ENCODE measurements at regions not wholly inside any gene's neighbourhood (a gene's known extent, or its start where the extent isn't known, plus 50 kb on each side); places are given as distances from the start of the nearest gene placed in this dataset.

DNA sequence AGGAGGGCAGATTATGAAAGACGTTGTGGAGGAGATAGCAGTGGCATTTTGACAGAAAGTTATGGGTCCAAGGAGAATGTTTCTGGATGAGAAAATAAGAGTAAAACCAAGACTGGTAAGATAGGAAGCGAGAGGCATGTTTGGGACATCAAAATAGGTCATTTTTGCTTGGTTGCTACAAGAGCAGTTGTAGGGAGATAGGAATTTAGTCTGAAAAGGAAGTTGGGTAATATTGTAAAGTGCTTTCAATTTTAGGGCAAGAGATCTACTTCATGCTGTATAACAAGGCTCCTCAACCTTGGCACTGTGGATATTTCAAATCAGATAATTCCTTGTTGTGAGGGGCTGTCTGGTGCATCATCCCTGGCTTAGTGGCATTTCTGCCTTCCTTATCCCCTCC lies 118.0 kb upstream of the DPH6 start:
- DNase-seq: no peak

DNA sequence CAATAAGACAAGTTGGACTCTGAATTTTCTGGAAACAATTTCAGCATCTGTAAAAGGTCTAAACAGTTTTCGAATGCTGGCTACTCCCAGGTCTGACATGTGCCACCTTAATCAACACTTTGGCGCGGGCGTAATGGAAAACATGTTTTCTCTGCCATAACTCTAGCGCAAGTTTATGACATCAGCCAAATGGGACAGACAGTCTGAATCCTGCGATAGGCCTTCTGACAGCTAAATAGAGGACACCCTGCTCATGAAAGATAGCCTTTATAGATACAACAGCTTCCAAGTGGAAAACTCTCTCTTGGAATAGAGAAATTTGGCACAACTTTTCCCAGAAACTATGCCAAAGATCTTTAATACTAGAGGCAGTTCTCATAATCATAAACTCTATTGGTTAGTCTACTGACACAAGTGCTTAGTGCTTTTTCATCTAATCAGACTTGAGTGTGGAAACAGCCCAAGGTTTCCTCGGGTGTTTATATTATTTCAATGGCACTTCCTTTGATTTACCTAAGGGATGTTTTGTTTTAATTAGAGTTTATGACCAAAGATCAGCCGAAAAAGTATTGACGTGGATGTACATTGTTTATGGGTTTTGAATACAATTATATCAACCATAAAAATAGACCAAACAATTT lies 120.1 kb upstream of the DPH6 start:
- no peak for DNase-seq

DNA sequence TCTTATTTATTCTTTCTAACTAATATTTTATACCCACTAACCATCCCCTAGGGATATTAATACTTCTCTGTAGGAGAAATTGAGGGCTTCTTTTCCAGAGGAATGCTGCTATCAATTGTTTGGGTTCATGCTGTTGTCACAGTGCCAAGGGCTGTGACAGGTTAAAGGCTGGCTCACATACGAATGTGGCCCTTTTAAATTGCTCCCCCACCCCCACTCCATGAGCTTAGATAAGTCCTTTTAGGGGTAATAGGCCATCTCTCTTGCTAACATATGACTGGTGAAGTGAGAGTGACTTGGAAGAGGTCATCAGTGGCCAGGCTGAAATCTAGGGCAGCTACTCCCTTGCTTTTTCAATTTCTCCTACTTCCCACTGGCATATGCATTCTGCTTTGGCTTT lies 121.9 kb upstream of the DPH6 start:
- DNase-seq: no peak

GRCh38 chr15:35669021-35669420 lies 123.1 kb upstream of the DPH6 start:
- DNase-seq: no peak

GRCh38 chr15:35669432-35670045 lies 123.6 kb upstream of the DPH6 start:
- no peak for DNase-seq

GRCh38 chr15:35671197-35671596 lies 125.2 kb upstream of the DPH6 start:
- no peak for DNase-seq

DNA sequence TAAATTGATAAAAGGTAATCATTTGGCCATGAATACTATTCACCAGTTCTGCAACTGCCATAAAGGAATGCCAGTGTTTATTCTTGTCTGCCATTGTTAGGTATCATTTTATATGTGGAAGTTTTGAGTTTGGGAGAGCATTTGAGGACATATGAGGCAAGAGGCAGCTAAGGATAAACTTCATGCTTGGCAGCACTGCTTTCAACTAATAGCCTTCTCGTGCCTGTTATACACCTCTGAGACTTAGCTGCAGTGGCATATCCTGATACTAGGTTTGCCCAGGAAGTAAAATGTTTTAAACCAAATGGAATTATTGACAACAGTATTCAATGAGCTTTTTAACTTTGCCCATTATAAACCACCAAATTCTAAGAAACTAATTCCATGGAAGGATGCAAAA lies 126.0 kb upstream of the DPH6 start:
- no peak for DNase-seq

GRCh38 chr15:35673093-35673684 lies 127.2 kb upstream of the DPH6 start:
- no peak for DNase-seq

DNA sequence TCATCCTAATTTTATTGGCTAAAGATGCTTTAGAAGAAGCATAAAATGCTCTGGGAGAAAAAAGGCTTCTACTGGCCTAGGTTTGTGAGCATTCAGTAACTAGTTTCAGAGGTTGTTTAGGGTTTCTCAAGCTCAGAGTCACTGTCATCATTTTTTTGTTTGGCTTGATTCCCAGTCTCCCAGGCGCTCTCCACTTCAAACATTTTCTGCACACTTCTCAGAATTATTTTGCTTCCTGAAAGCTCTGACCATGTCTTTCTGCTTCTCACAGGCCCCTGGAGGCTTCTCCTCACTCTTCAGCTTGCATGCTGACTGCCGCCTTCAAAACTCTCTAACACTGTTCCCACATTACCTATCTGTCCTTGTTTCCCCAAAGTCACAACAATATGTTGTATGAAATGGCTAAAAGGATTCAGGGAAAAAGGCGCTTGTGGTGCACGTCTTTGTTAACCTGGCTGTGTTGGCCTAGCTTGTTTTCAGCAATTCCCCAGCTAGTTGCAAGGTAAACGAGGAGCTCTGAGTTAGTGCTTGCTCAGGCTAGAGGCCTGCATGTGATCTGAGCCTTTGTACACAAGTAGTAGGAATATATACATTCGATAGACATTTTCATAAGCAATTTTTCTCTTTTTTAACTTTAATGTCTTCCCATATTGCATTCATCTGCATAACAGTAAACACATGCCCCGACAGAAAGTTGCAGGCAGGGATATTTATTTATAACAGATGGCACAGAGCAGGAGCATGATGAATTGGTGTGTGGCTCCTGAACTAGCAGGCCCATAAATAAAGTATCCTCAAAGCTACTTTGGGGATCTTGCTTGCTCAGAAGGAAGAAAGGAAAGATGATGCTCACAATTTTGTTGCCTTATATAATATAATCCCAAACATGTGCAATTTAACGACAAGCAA lies 129.2 kb upstream of the DPH6 start:
- no peak for DNase-seq

DNA sequence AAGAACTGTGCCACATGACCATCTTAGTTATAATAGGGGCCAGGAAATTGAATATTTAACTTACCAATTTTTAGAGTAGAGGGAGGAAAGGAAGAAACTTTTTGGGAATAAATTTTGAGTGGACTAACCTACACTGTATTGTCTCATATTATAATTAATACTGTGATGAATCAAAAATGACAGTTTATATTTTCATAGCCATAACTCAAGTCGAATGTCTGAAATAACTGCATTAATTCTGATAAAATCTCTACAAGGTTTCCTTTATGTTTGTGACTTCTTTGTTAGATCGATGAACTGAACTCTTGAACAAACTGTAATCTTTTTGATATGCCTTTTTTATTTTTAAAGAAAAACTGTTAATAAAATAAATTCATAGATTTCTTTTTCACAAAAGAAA lies 132.8 kb upstream of the DPH6 start:
- DNase-seq: no peak

GRCh38 chr15:35679186-35679585 lies 133.2 kb upstream of the DPH6 start:
- DNase-seq: no peak

DNA sequence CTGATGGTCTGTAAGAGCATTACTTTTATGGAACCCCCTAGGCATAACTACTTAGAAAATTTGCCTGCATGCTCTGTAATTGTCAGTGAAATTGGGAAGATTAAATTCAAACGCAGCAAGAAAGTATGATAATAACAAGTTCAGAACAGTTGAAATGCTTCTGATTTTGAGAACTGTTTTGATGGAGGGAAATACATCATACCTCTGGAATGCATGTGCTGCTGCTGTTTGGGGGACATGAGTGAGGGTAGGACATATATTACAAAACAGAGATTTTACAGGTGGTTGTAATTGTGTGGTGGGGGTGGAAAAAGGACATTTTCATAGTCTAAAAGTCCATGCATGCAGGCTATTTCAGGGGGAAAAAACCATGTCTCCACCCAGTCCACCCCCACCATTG lies 135.0 kb upstream of the DPH6 start:
- DNase-seq: no peak

DNA sequence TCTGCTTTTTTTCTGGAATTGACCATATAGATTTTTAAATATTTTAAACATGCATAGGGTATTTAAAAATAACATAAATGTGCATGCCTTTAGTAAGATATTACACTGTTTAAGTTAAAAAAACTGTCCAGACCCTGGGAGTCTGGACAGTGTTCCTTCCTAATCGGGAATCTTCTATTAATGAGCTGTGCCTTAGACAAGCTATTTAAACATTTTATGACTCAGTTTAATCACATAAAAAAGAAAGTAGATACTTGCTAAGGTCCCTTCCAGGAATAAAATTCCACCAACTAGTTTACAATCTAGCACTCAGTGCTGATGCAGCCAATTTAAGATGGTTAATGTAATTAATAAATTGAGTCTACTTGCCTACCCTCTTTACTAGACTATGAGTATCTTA lies 140.4 kb upstream of the DPH6 start:
- no peak for DNase-seq

DNA sequence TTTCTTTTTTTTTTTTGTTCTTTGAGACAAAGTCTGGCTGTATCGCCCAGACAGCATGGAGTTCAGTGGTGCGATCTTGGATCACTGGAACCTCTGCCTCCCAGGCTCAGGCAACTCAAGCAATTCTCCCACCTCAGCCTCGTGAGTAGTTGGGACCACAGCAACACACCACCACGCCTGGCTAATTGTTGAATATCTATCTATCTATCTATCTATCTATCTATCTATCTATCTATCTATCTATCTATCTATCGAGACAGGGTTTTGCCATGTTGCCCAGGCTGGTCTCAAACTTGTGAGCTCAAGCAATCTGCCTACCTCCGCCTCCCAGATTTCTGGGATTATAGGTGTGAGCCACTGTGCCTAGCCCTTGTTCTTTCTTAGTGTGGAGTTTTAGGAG lies 143.3 kb upstream of the DPH6 start:
- no peak for DNase-seq

DNA sequence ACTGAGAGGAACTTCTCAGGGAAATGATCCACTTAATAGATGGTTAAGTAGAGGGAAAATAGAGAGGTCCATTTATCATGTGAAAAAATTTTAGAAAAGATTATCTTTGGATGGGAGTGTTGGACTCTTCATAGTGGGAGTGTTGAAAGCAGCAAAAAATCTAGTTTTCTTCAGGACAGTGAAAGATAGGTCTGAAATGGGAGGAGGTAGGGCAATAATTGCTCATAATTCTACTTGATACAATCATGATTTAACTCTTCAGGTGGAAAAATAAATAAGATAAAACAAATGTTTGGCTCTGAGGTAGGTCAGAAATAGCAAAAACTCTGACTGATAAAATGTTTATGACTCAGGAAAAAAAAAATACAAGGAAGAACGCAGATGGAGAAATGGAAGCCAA lies 144.1 kb upstream of the DPH6 start:
- no peak for DNase-seq

- DNase-seq: no peak
Measured at GRCh38 chr15:35690698-35691116, 144.7 kb upstream of the DPH6 start.

DNA sequence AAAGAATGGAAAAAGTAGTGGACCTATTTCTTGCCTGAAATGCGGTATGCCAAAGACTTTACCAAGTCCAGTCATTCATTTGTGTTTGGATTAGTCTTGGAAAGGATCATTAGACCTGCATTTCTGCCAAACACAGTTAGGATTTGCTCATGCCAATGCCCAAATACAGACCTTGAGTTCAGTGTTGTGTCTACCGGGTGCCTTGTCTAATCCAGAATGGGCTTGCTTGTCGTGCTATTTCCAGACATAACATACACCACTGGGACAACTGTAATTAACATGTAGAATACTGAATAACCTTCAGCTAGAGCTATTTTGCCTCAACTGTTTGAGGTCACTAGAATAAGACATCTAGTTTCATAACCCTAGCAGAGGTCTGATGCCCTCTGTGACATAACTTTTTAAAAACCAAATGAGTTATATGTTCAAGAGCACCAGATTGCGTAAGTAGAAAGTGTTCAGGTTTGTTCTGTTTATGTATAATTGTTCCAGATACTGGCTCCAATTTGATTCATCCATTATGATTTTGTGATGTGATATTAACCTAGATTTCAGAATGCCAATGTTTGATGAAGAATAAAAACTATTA lies 145.3 kb upstream of the DPH6 start:
- DNase-seq: no peak

- DNase-seq: no peak
Measured at GRCh38 chr15:35691891-35692867, 146.2 kb upstream of the DPH6 start.

DNA sequence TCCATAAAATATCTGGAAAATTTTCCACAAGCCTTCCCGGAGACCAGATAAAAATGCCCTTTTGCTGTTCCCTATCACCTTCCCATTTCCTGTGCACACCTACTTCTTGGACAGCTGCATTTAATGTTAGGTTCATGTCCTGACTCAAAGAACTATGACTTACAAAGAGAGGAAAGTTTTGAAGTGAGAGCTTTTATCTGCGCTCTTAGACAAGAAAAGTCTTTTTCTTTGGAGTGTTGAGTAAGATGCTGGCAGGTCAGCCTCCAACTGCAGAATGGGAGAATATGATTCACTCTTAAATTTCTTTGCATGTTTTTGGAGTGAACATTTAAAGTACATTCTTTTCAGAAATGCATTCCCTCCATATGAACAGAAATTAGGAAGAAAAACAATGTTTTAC lies 147.3 kb upstream of the DPH6 start:
- no peak for DNase-seq

DNA sequence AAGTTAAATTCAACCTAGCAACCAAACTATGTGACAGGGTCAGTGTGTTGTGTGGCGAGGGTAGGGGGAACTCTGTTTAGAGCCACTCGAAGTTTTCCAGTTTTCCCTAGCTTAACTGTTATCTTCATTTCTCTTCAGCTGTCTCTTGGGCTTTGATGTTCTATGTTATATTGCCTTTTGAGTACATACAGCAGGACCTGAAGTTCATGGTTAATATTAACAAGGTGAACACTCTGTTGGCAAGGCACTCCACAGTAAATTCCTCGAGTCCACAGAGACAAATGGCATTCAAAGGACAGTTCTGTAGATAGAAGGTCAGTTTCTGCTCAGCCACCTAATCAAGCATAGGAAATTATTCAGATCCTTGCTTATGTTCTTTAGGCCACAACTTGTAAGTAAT lies 147.9 kb upstream of the DPH6 start:
- no peak for DNase-seq

DNA sequence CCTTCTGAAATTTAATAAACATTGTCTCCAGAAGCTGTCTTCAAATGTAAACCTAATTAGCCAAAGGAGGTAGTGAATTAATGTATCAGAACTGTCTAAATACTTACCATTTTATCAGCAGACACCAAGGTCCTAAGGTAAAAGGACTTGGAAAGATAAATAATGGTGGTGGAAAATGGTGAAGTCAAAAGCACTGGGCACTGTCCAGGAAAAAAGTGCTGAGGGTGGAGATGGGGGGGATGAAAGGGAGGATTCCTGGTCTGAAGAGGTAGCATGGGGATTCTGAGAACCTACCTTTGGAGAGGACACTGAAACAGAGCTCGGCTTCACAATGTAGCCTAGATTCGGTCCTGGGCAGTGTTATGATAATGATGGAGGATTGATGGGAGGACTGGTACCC lies 149.0 kb upstream of the DPH6 start:
- DNase-seq: no peak

GRCh38 chr15:35696767-35697231 lies 150.8 kb upstream of the DPH6 start:
- DNase-seq: no peak
